H9 (cell line): ENCODE measurements at regions not wholly inside any gene's neighbourhood (a gene's known extent, or its start where the extent isn't known, plus 50 kb on each side); places are given as distances from the start of the nearest gene placed in this dataset.

ENCODE experiments used
- DNase-seq: peaks from one replicate; pipeline ENCODE4 v3.0.0-alpha.2; 2017
- H2AFZ ChIP-seq: one replicate; pipeline ENCODE4 v1.6.1; 2013; ENCODE audit warnings: mild to moderate bottlenecking, low read length, control low read depth, moderate library complexity
- H2AK5ac ChIP-seq: 2 replicates; pipeline ENCODE4 v1.6.1; 2013; ENCODE audit warnings: low read length, control low read depth, mixed read lengths; ENCODE audit not compliant: insufficient read length
- H2BK120ac ChIP-seq: one replicate; pipeline ENCODE4 v1.6.1; 2013; ENCODE audit warnings: low read depth, mild to moderate bottlenecking, low read length, control low read depth, inconsistent platforms; ENCODE audit not compliant: poor library complexity, severe bottlenecking
- H2BK12ac ChIP-seq: 2 replicates; pipeline ENCODE4 v1.6.1; 2013; ENCODE audit warnings: low read length, control low read depth, mixed read lengths, low read depth; ENCODE audit not compliant: insufficient read length
- H2BK15ac ChIP-seq: 2 replicates; pipeline ENCODE4 v1.6.1; 2013; ENCODE audit warnings: low read depth, low read length, control low read depth
- H2BK20ac ChIP-seq: one replicate; pipeline ENCODE4 v1.6.1; 2013; ENCODE audit warnings: low read depth, mild to moderate bottlenecking, low read length, control low read depth, inconsistent platforms; ENCODE audit not compliant: poor library complexity, severe bottlenecking
- H2BK5ac ChIP-seq: 2 replicates; pipeline ENCODE4 v1.6.1; 2013; ENCODE audit warnings: low read length, control low read depth, mixed read lengths; ENCODE audit not compliant: insufficient read length
- H3K14ac ChIP-seq: 2 replicates; pipeline ENCODE4 v1.6.1; 2013; ENCODE audit warnings: low read length, control low read depth; ENCODE audit not compliant: insufficient read depth
- H3K18ac ChIP-seq: 2 replicates; pipeline ENCODE4 v1.6.1; 2013; ENCODE audit warnings: low read depth, mild to moderate bottlenecking, mixed read lengths, low read length, control low read depth; ENCODE audit not compliant: insufficient read length
- H3K23ac ChIP-seq: 2 replicates; pipeline ENCODE4 v1.6.1; 2013; ENCODE audit warnings: low read length, control low read depth, mixed read lengths, low read depth; ENCODE audit not compliant: insufficient read length
- H3K23me2 ChIP-seq: 2 replicates; pipeline ENCODE4 v1.6.1; 2013; ENCODE audit warnings: low read depth, mild to moderate bottlenecking, mixed read lengths, low read length, control low read depth; ENCODE audit not compliant: insufficient read length, poor library complexity, severe bottlenecking
- H3K27ac ChIP-seq: 2 replicates; pipeline ENCODE4 v1.5.1; 2013; ENCODE audit warnings: low read length, control low read depth, mixed read lengths, low read depth; ENCODE audit not compliant: insufficient read length
- H3K27me3 ChIP-seq: 2 replicates; pipeline ENCODE4 v1.6.1; 2013; ENCODE audit warnings: low read length, control low read depth, inconsistent platforms; ENCODE audit not compliant: insufficient read depth
- H3K4ac ChIP-seq: 2 replicates; pipeline ENCODE4 v1.6.1; 2013; ENCODE audit warnings: low read depth, mild to moderate bottlenecking, control low read depth, inconsistent platforms, low read length, moderate library complexity
- H3K4me1 ChIP-seq: 2 replicates; pipeline ENCODE4 v1.6.1; 2013; ENCODE audit warnings: low read length, control low read depth, inconsistent platforms; ENCODE audit not compliant: insufficient read depth
- H3K4me2 ChIP-seq: 2 replicates; pipeline ENCODE4 v1.6.1; 2013; ENCODE audit warnings: low read length, control low read depth, mixed read lengths; ENCODE audit not compliant: insufficient read length, insufficient read depth
- H3K56ac ChIP-seq: 2 replicates; pipeline ENCODE4 v1.6.1; 2013; ENCODE audit warnings: low read depth, mild to moderate bottlenecking, mixed read lengths, low read length, control low read depth; ENCODE audit not compliant: insufficient read length
- H3K79me1 ChIP-seq: 2 replicates; pipeline ENCODE4 v1.6.1; 2013; ENCODE audit warnings: low read depth, mild to moderate bottlenecking, moderate library complexity, low read length, control low read depth, inconsistent platforms; ENCODE audit not compliant: insufficient read depth, poor library complexity, severe bottlenecking
- H3K79me2 ChIP-seq: 2 replicates; pipeline ENCODE4 v1.6.1; 2013; ENCODE audit warnings: low read length, control low read depth, inconsistent platforms; ENCODE audit not compliant: insufficient read depth
- H3K9ac ChIP-seq: 2 replicates; pipeline ENCODE4 v1.6.1; 2013; ENCODE audit warnings: low read length, control low read depth, mixed read lengths; ENCODE audit not compliant: insufficient read length; ENCODE audit errors: extremely low read depth
- H3K9me3 ChIP-seq: one replicate; pipeline ENCODE4 v1.6.1; 2013; ENCODE audit warnings: low read depth, low read length, inconsistent platforms; ENCODE audit not compliant: control insufficient read depth
- H3T11ph ChIP-seq: one replicate; pipeline ENCODE4 v1.6.1; 2013; ENCODE audit warnings: mild to moderate bottlenecking, low read length, control low read depth, inconsistent platforms
- H4K20me1 ChIP-seq: one replicate; pipeline ENCODE4 v1.6.1; 2013; ENCODE audit not compliant: control insufficient read depth, insufficient read length, insufficient read depth
- H4K5ac ChIP-seq: 2 replicates; pipeline ENCODE4 v1.6.1; 2013; ENCODE audit warnings: low read depth, mild to moderate bottlenecking, mixed read lengths, low read length, control low read depth; ENCODE audit not compliant: insufficient read length
- H4K8ac ChIP-seq: replicated peaks from 2 replicates; pipeline ENCODE4 v1.6.1; 2013; ENCODE audit warnings: low read length, control low read depth, mixed read lengths, low read depth; ENCODE audit not compliant: insufficient read length
- H4K91ac ChIP-seq: 2 replicates; pipeline ENCODE4 v1.6.1; 2013; ENCODE audit warnings: low read depth, mild to moderate bottlenecking, moderate library complexity, mixed read lengths, low read length, control low read depth; ENCODE audit not compliant: insufficient read length
- H3K27ac Mint-ChIP-seq, 3 experiments: 2 replicates in 2 of 3; 3 replicates in 1 of 3; pipeline ENCODE4 v1.8.0; 2020 to 2021; ENCODE audit warnings: mixed read lengths in 3 of 3, mild to moderate bottlenecking in 1 of 3, moderate library complexity in 1 of 3
- H3K27me3 Mint-ChIP-seq: 2 replicates; pipeline ENCODE4 v1.8.0; 2021; ENCODE audit warnings: low read depth, mild to moderate bottlenecking, moderate library complexity, mixed read lengths
- H3K36me3 Mint-ChIP-seq, 3 experiments: 2 replicates in 2 of 3; 3 replicates in 1 of 3; pipeline ENCODE4 v1.8.0; 2020 to 2021; ENCODE audit warnings: low read depth in 3 of 3, mixed read lengths in 3 of 3; ENCODE audit not compliant: insufficient read depth in 1 of 3
- H3K4me1 Mint-ChIP-seq, 2 experiments: 2 replicates each; pipeline ENCODE4 v1.8.0; 2020; ENCODE audit warnings: mixed read lengths in 2 of 2
- H3K4me3 Mint-ChIP-seq, 2 experiments: 2 replicates in 1 of 2; 3 replicates in 1 of 2; pipeline ENCODE4 v1.8.0; 2020 to 2021; ENCODE audit warnings: mild to moderate bottlenecking in 2 of 2, mixed read lengths in 2 of 2, moderate library complexity in 1 of 2
- H3K9me3 Mint-ChIP-seq, 2 experiments: 2 replicates in 1 of 2; 3 replicates in 1 of 2; pipeline ENCODE4 v1.8.0; 2020; ENCODE audit warnings: mild to moderate bottlenecking in 2 of 2, mixed read lengths in 2 of 2, moderate library complexity in 1 of 2
- WGBS: extraction: QIAGEN DNeasy Blood & Tissue Kit; methylation state at CpG from one replicate; pipeline ENCODE4 v1.1.7; 2013; ENCODE audit warnings: missing lambda C conversion rate, low lambda C conversion rate, mixed read lengths; ENCODE audit not compliant: insufficient read length; ENCODE audit errors: extremely low coverage; 5-methylcytosine and 5-hydroxymethylcytosine counted together
- TF ChIP-seq, protein P1 (sequence below): fragments of 200-600 bp; sonication (generic); conservative IDR thresholded peaks from 3 replicates; pipeline ENCODE4 v1.8.0; 2021; ENCODE audit warnings: antibody characterized with exemption, mild to moderate bottlenecking

- H3K9me3 Mint-ChIP-seq: peaks cover 6 to 7% of the 10 kb centered on the region in 2 experiments; a peak in 4 of 5 replicates
- Histone ChIP-seq H2BK120ac (no peak overlapping the region), H4K91ac (no peak overlapping the region), H3K23ac (no peak overlapping the region), H2BK5ac (no peak overlapping the region), H2BK20ac (no peak overlapping the region), H3K4me2 (no peak overlapping the region), H3K23me2 (no peaks in the 10 kb centered on the region), H3K14ac (no peak overlapping the region), H3K79me1 (no peaks in the 10 kb centered on the region), H2AK5ac (no peak overlapping the region), H4K20me1 (no peaks in the 10 kb centered on the region), H3K4ac (no peak overlapping the region), H3K9me3 (no peaks in the 10 kb centered on the region), H3K27me3 (no peaks in the 10 kb centered on the region), H3K9ac (no peak overlapping the region), H2BK12ac (no peak overlapping the region), H2AFZ (no peak overlapping the region), H4K5ac (no peak overlapping the region), H3T11ph (no peak overlapping the region), H3K4me1 (no peaks in the 10 kb centered on the region), H4K8ac (no peak overlapping the region), H3K27ac (no peak overlapping the region), H3K18ac (no peak overlapping the region), H2BK15ac (no peak overlapping the region), H3K56ac (no peak overlapping the region), H3K79me2 (no peaks in the 10 kb centered on the region)
- no peak for DNase-seq
- peaks cover 5 to 11% of the 10 kb centered on the region in 2 experiments for H3K4me1 Mint-ChIP-seq
- H3K36me3 Mint-ChIP-seq: peaks cover 0 to 7% (median 2%) of the 10 kb centered on the region in 3 experiments; a peak in 3 of 7 replicates
- WGBS: no CpG with 5 or more reads among the region's 9 CpGs
- H3K4me3 Mint-ChIP-seq: no peak overlapping the region
- peaks cover 4% of the 10 kb centered on the region for H3K27me3 Mint-ChIP-seq
- no peak overlapping the region for H3K27ac Mint-ChIP-seq
- TF ChIP-seq, protein P1, sequence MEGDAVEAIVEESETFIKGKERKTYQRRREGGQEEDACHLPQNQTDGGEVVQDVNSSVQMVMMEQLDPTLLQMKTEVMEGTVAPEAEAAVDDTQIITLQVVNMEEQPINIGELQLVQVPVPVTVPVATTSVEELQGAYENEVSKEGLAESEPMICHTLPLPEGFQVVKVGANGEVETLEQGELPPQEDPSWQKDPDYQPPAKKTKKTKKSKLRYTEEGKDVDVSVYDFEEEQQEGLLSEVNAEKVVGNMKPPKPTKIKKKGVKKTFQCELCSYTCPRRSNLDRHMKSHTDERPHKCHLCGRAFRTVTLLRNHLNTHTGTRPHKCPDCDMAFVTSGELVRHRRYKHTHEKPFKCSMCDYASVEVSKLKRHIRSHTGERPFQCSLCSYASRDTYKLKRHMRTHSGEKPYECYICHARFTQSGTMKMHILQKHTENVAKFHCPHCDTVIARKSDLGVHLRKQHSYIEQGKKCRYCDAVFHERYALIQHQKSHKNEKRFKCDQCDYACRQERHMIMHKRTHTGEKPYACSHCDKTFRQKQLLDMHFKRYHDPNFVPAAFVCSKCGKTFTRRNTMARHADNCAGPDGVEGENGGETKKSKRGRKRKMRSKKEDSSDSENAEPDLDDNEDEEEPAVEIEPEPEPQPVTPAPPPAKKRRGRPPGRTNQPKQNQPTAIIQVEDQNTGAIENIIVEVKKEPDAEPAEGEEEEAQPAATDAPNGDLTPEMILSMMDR: no peak
These were observed 60.1 kb upstream of the CD93 start for GRCh38 chr20:23146181-23146580.
